HEK293 (cell line): ENCODE measurements at regions not wholly inside any gene's neighbourhood (a gene's known extent, or its start where the extent isn't known, plus 50 kb on each side); places are given as distances from the start of the nearest gene placed in this dataset.

ENCODE experiments used
- CTCF ChIA-PET: fragments of 350-600 bp; formaldehyde crosslinking; extraction: SDS; loops from one replicate; lab custom pipeline; 2021; ENCODE audit warnings: antibody characterized with exemption; lab: Yijun Ruan, JAX
- POLR2A ChIA-PET: fragments of 300-600 bp; formaldehyde crosslinking; extraction: SDS; loops from one replicate; lab custom pipeline; 2020; ENCODE audit warnings: antibody characterized with exemption, inconsistent platforms; lab: Yijun Ruan, JAX
- H3K27ac ChIP-seq: fragments of 200-500 bp; sonication (Bioruptor generic); 2 replicates; pipeline ENCODE4 v1.5.1; 2014; ENCODE audit warnings: low read depth, low read length, control low read depth, inconsistent platforms; ENCODE audit errors: extremely low read depth
- H3K36me3 ChIP-seq, 2 experiments: fragments of 200-500 bp in 1 of 2; sonication (Bioruptor generic) in 1 of 2; 1 replicate in 1 of 2; 2 replicates in 1 of 2; pipeline ENCODE4 v1.5.1; 2014 to 2017; ENCODE audit warnings: inconsistent platforms in 2 of 2, low read length in 2 of 2; ENCODE audit not compliant: control insufficient read depth in 2 of 2, insufficient read depth in 1 of 2
- H3K4me1 ChIP-seq: fragments of 200-500 bp; sonication (Bioruptor generic); 2 replicates; pipeline ENCODE4 v1.5.1; 2014; ENCODE audit warnings: mild to moderate bottlenecking, low read length, inconsistent platforms; ENCODE audit not compliant: control insufficient read depth, insufficient read depth
- H3K4me3 ChIP-seq: 2 replicates; pipeline ENCODE4 v1.5.1; 2011; ENCODE audit warnings: low read depth, mild to moderate bottlenecking, control low read depth, low read length, moderate library complexity
- H3K9me3 ChIP-seq: fragments of 200-500 bp; sonication (Bioruptor generic); 2 replicates; pipeline ENCODE4 v1.5.1; 2014; ENCODE audit warnings: low read depth, low read length, inconsistent platforms; ENCODE audit not compliant: control insufficient read depth, insufficient read depth
- HOXD13 ChIP-seq: sonication (generic); formaldehyde crosslinking; IDR thresholded peaks from 2 replicates; pipeline ENCODE4 v1.8.0; 2022; ENCODE audit warnings: missing genetic modification reagents, borderline replicate concordance
- OVOL3 ChIP-seq: fragments of 450-650 bp; formaldehyde crosslinking; IDR thresholded peaks from 2 replicates; pipeline ENCODE4 v1.5.1; 2016; ENCODE audit warnings: missing biosample characterization, missing genetic modification characterization
- PRDM2 ChIP-seq: fragments of 450-650 bp; formaldehyde crosslinking; IDR thresholded peaks from 2 replicates; pipeline ENCODE4 v1.5.1; 2016; ENCODE audit warnings: missing biosample characterization, missing genetic modification characterization, borderline replicate concordance
- ZBTB11 ChIP-seq: fragments of 450-650 bp; formaldehyde crosslinking; conservative IDR thresholded peaks from 2 replicates; pipeline ENCODE4 v1.5.1; 2016; ENCODE audit warnings: low read depth, missing biosample characterization, missing genetic modification characterization
- ZNF132 ChIP-seq: fragments of 450-650 bp; formaldehyde crosslinking; IDR thresholded peaks from 2 replicates; pipeline ENCODE4 v1.5.1; 2017; ENCODE audit warnings: missing biosample characterization, missing genetic modification characterization, borderline replicate concordance
- ZNF140 ChIP-seq: fragments of 450-650 bp; formaldehyde crosslinking; IDR thresholded peaks from 2 replicates; pipeline ENCODE4 v1.5.1; 2016; ENCODE audit warnings: missing biosample characterization, missing genetic modification characterization
- ZNF202 ChIP-seq: fragments of 450-650 bp; formaldehyde crosslinking; IDR thresholded peaks from 2 replicates; pipeline ENCODE4 v1.5.1; 2016; ENCODE audit warnings: missing biosample characterization, missing genetic modification characterization, borderline replicate concordance
- ZNF280D ChIP-seq: fragments of 450-650 bp; formaldehyde crosslinking; IDR thresholded peaks from 2 replicates; pipeline ENCODE4 v1.5.1; 2016; ENCODE audit warnings: missing biosample characterization, missing genetic modification characterization
- ZNF311 ChIP-seq: fragments of 450-650 bp; formaldehyde crosslinking; IDR thresholded peaks from 2 replicates; pipeline ENCODE4 v1.5.1; 2017; ENCODE audit warnings: missing biosample characterization, missing genetic modification characterization, borderline replicate concordance
- ZNF404 ChIP-seq: fragments of 450-650 bp; formaldehyde crosslinking; IDR thresholded peaks from 2 replicates; pipeline ENCODE4 v1.5.1; 2017; ENCODE audit warnings: missing biosample characterization, missing genetic modification characterization
- ZNF530 ChIP-seq: fragments of 450-650 bp; formaldehyde crosslinking; IDR thresholded peaks from 2 replicates; pipeline ENCODE4 v1.5.1; 2016; ENCODE audit warnings: low read depth, missing biosample characterization, missing genetic modification characterization
- ZNF580 ChIP-seq: fragments of 450-650 bp; formaldehyde crosslinking; IDR thresholded peaks from 2 replicates; pipeline ENCODE4 v1.5.1; 2016; ENCODE audit warnings: missing biosample characterization, missing genetic modification characterization
- ZNF792 ChIP-seq: fragments of 450-650 bp; formaldehyde crosslinking; IDR thresholded peaks from 2 replicates; pipeline ENCODE4 v1.5.1; 2016; ENCODE audit warnings: missing biosample characterization, missing genetic modification characterization

GRCh38 chr16:86193528-86194193 is 294.7 kb downstream of the IRF8 start (continued):
- no peak for TF ChIP-seq ZBTB11 (tag by site-specific recombination)
- TF ChIP-seq OVOL3 (tag by site-specific recombination): no peak
- no peak for TF ChIP-seq ZNF132
- TF ChIP-seq ZNF580 (tag by site-specific recombination): no peak
- TF ChIP-seq, all 188 proteins: peak for 0

GRCh38 chr16:86195863-86196630 is 297.1 kb downstream of the IRF8 start:
- H3K4me1 ChIP-seq: no peaks in the 10 kb centered on the region; the same call in 1 of the 2 replicates
- POLR2A ChIA-PET: no interaction called here
- H3K9me3 ChIP-seq: no peaks in the 10 kb centered on the region
- CTCF ChIA-PET: interaction anchor here (2.3 kb wide), 1 partner anchor 57 kb away, joined by 6 read pairs; no protein-coding TSS in a partner anchor
- no peak overlapping the region for H3K27ac ChIP-seq
- no peak overlapping the region for H3K4me3 ChIP-seq
- no peaks in the 10 kb centered on the region for H3K36me3 ChIP-seq
- TF ChIP-seq ZNF530 (tag by site-specific recombination) (no peak), ZNF140 (tag by site-specific recombination) (no peak), ZNF311 (tag by site-specific recombination) (no peak), ZNF404 (tag by site-specific recombination) (no peak), ZNF280D (tag by site-specific recombination) (no peak), HOXD13 (CRISPR knock-in tag) (no peak), PRDM2 (no peak), ZNF202 (no peak), ZNF792 (tag by site-specific recombination) (no peak)
